ENCODE measurements at regions not wholly inside any gene's neighbourhood (a gene's known extent, or its start where the extent isn't known, plus 50 kb on each side); places are given as distances from the start of the nearest gene placed in this dataset.

- Histone ChIP-seq H3K27me3 (ENCODE audit: control insufficient read depth, insufficient read depth, low read length) (peaks cover 2% of the 10 kb centered on the region), H3K27ac (ENCODE audit: insufficient read depth, low read length) (no peak overlapping the region), H3K4me3 (replicated peaks in 1 of 4; ENCODE audit: control extremely low read depth in 1 of 4, insufficient read depth in 1 of 4, low read depth in 3 of 4, low read length in 4 of 4) (no peak overlapping the region), H3K79me2 (ENCODE audit: control insufficient read depth, insufficient read depth, low read length) (no peaks in the 10 kb centered on the region), H2AFZ (ENCODE audit: low read length) (no peak overlapping the region), H3K9me3 (ENCODE audit: control insufficient read depth, insufficient read depth, low read depth, low read length) (no peaks in the 10 kb centered on the region), H3K4me1 (ENCODE audit: control insufficient read depth, extremely low read depth, insufficient read depth, low read length) (no peaks in the 10 kb centered on the region), H3K4me2 (ENCODE audit: extremely low read depth, insufficient read depth, low read length) (no peak overlapping the region), H4K20me1 (ENCODE audit: control insufficient read depth, extremely low read depth, insufficient read depth, low read length) (no peaks in the 10 kb centered on the region), H3K9ac (ENCODE audit: insufficient read depth, low read length) (no peak overlapping the region), H3K36me3 (ENCODE audit: control insufficient read depth, insufficient read depth, low read length) (no peaks in the 10 kb centered on the region)
- DNase-seq (ENCODE audit: low read depth in 2 of 2) = no peak
- TF ChIP-seq EZH2 (IDR thresholded peaks at IDR 0.05; ENCODE audit: low read length, missing control alignments) = no peak
- no peak for TF ChIP-seq CTCF (conservative IDR thresholded peaks at IDR 0.05 in 1 of 2, IDR thresholded peaks at IDR 0.05 in 1 of 2; ENCODE audit: low read depth in 1 of 2, low read length in 2 of 2)
These were observed 148.6 kb upstream of the EXOC2 start for GRCh38 chr6:841569-841968.

- Histone ChIP-seq H3K79me2 (ENCODE audit: control insufficient read depth, insufficient read depth, low read length) (no peaks in the 10 kb centered on the region), H3K4me1 (ENCODE audit: control insufficient read depth, extremely low read depth, insufficient read depth, low read length) (peaks cover 2% of the 10 kb centered on the region), H3K9me3 (ENCODE audit: control insufficient read depth, insufficient read depth, low read depth, low read length) (no peaks in the 10 kb centered on the region), H3K36me3 (ENCODE audit: control insufficient read depth, insufficient read depth, low read length) (no peaks in the 10 kb centered on the region), H3K4me3 (replicated peaks in 1 of 4; ENCODE audit: control extremely low read depth in 1 of 4, insufficient read depth in 1 of 4, low read depth in 3 of 4, low read length in 4 of 4) (no peak overlapping the region), H3K27ac (ENCODE audit: insufficient read depth, low read length) (no peak overlapping the region), H3K27me3 (ENCODE audit: control insufficient read depth, insufficient read depth, low read length) (no peaks in the 10 kb centered on the region), H4K20me1 (ENCODE audit: control insufficient read depth, extremely low read depth, insufficient read depth, low read length) (no peaks in the 10 kb centered on the region), H2AFZ (ENCODE audit: low read length) (no peak overlapping the region), H3K9ac (ENCODE audit: insufficient read depth, low read length) (no peak overlapping the region), H3K4me2 (ENCODE audit: extremely low read depth, insufficient read depth, low read length) (no peak overlapping the region)
- no peak for DNase-seq (ENCODE audit: low read depth in 2 of 2)
- no peak for TF ChIP-seq CTCF (conservative IDR thresholded peaks at IDR 0.05 in 1 of 2, IDR thresholded peaks at IDR 0.05 in 1 of 2; ENCODE audit: low read depth in 1 of 2, low read length in 2 of 2)
- no peak for TF ChIP-seq EZH2 (IDR thresholded peaks at IDR 0.05; ENCODE audit: low read length, missing control alignments)
These were observed 146.3 kb upstream of the EXOC2 start for GRCh38 chr6:839201-839600.

DNA sequence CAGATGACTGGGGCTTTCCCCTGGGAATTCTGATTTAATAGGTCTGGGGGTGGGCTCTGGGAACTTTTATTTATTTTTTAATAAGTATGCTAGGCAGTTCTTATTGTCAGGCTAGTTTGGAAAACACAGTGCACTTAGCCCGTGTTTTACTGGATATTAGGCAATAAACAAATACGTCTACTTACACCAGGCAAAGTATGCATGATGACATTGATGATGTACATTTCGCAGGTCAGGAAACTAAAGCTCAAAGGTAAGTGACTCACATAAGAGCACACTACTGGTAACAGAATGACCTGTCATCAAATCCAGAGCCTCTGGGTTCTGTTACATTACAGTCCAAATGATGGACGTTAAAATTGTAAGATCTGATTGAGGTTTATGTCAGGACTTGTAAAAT, 144.4 kb upstream of the EXOC2 start:
- no peaks in the 10 kb centered on the region for H3K9me3 ChIP-seq (ENCODE audit: control insufficient read depth, insufficient read depth, low read depth, low read length)
- H3K79me2 ChIP-seq (ENCODE audit: control insufficient read depth, insufficient read depth, low read length) = no peaks in the 10 kb centered on the region
- no peaks in the 10 kb centered on the region for H3K27me3 ChIP-seq (ENCODE audit: control insufficient read depth, insufficient read depth, low read length)
- no peaks in the 10 kb centered on the region for H3K36me3 ChIP-seq (ENCODE audit: control insufficient read depth, insufficient read depth, low read length)
- no peak overlapping the region for H3K9ac ChIP-seq (ENCODE audit: insufficient read depth, low read length)
- H3K4me1 ChIP-seq (ENCODE audit: control insufficient read depth, extremely low read depth, insufficient read depth, low read length) = peaks cover 2% of the 10 kb centered on the region
- H3K27ac ChIP-seq (ENCODE audit: insufficient read depth, low read length) = no peak overlapping the region
- no peak overlapping the region for H3K4me2 ChIP-seq (ENCODE audit: extremely low read depth, insufficient read depth, low read length)
- no peak overlapping the region for H2AFZ ChIP-seq (ENCODE audit: low read length)
- DNase-seq (ENCODE audit: low read depth in 2 of 2) = no peak
- no peaks in the 10 kb centered on the region for H4K20me1 ChIP-seq (ENCODE audit: control insufficient read depth, extremely low read depth, insufficient read depth, low read length)
- no peak overlapping the region for H3K4me3 ChIP-seq (replicated peaks in 1 of 4; ENCODE audit: control extremely low read depth in 1 of 4, insufficient read depth in 1 of 4, low read depth in 3 of 4, low read length in 4 of 4)
- TF ChIP-seq EZH2 (IDR thresholded peaks at IDR 0.05; ENCODE audit: low read length, missing control alignments) (no peak), CTCF (conservative IDR thresholded peaks at IDR 0.05 in 1 of 2, IDR thresholded peaks at IDR 0.05 in 1 of 2; ENCODE audit: low read depth in 1 of 2, low read length in 2 of 2) (no peak)
